ENCODE measurements at regions not wholly inside any gene's neighbourhood (a gene's known extent, or its start where the extent isn't known, plus 50 kb on each side); places are given as distances from the start of the nearest gene placed in this dataset.

GRCh38 chr4:136918772-136919171 is 613.5 kb downstream of the PCDH18 start:
- no peak for DNase-seq

- no peak for DNase-seq
These were observed 614.8 kb downstream of the PCDH18 start for GRCh38 chr4:136917312-136918110.

- DNase-seq: no peak
These were observed 622.7 kb downstream of the PCDH18 start for GRCh38 chr4:136909626-136910025.

GRCh38 chr4:136908122-136908521 is 624.2 kb downstream of the PCDH18 start:
- DNase-seq: no peak

GRCh38 chr4:136900696-136901095 is 631.6 kb downstream of the PCDH18 start:
- DNase-seq: no peak

- no peak for DNase-seq
These were observed 633.6 kb downstream of the PCDH18 start for GRCh38 chr4:136898590-136899248.

GRCh38 chr4:136893573-136893972 is 638.7 kb downstream of the PCDH18 start:
- no peak for DNase-seq

GRCh38 chr4:136881666-136882065 is 650.6 kb downstream of the PCDH18 start:
- no peak for DNase-seq

GRCh38 chr4:136873555-136873954 is 658.7 kb downstream of the PCDH18 start:
- DNase-seq: no peak

- DNase-seq: no peak
These were observed 664.8 kb downstream of the PCDH18 start for GRCh38 chr4:136867465-136867864.

- no peak for DNase-seq
These were observed 666.8 kb downstream of the PCDH18 start for GRCh38 chr4:136865526-136865925.

- no peak for DNase-seq
These were observed 667.6 kb downstream of the PCDH18 start for GRCh38 chr4:136864604-136865185.

GRCh38 chr4:136863756-136864155 is 668.5 kb downstream of the PCDH18 start:
- no peak for DNase-seq

- no peak for DNase-seq
These were observed 669.6 kb downstream of the PCDH18 start for GRCh38 chr4:136862653-136863052.

GRCh38 chr4:136861091-136861490 is 671.2 kb downstream of the PCDH18 start:
- no peak for DNase-seq

- no peak for DNase-seq
These were observed 673.4 kb downstream of the PCDH18 start for GRCh38 chr4:136858903-136859302.

- no peak for DNase-seq
These were observed 676.4 kb downstream of the PCDH18 start for GRCh38 chr4:136855886-136856285.

GRCh38 chr4:136850446-136850845 is 681.8 kb downstream of the PCDH18 start:
- DNase-seq: no peak

GRCh38 chr4:136847881-136848621 is 684.2 kb downstream of the PCDH18 start:
- DNase-seq: no peak

GRCh38 chr4:136841526-136841925 is 690.8 kb downstream of the PCDH18 start:
- no peak for DNase-seq

- no peak for DNase-seq
These were observed 693.7 kb downstream of the PCDH18 start for GRCh38 chr4:136838607-136839006.

- no peak for DNase-seq
These were observed 700.7 kb downstream of the PCDH18 start for GRCh38 chr4:136831553-136831952.

- no peak for DNase-seq
These were observed 703.0 kb downstream of the PCDH18 start for GRCh38 chr4:136829280-136829679.
